ENCODE measurements at regions not wholly inside any gene's neighbourhood (a gene's known extent, or its start where the extent isn't known, plus 50 kb on each side); places are given as distances from the start of the nearest gene placed in this dataset.
A peak's percentile ranks its signal among the peaks of the same experiment; 100 is the strongest.
"Not testable (repeated sequence)": the region's sequence is repeated elsewhere in the genome, so short reads cannot be mapped to it uniquely, and the experiment has no call there.

GRCh38 chr3:35849496-35849895 is 210.2 kb downstream of the ARPP21 start:
- DNase-seq: no peak

DNA sequence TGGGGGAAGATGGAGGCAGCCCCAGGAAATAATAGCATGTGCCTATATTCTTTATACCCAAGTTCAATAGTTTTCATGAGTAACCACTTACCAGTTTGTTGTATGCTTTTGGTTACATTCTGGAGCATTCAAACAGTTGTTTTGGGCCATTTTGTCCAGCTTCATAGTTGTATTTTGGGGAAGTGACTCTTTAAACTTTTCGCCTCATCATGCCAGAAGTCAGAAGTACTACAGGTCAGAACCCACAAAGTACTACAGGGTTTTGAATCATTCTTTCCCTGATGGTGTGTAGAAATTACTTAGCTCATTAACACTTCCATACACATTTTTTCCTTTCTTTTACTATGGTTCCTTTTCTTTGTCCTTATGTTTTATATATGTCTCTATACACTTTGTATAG is 210.6 kb downstream of the ARPP21 start:
- no peak for DNase-seq

- DNase-seq: no peak
Measured at GRCh38 chr3:35857004-35857403, 217.7 kb downstream of the ARPP21 start.

DNA sequence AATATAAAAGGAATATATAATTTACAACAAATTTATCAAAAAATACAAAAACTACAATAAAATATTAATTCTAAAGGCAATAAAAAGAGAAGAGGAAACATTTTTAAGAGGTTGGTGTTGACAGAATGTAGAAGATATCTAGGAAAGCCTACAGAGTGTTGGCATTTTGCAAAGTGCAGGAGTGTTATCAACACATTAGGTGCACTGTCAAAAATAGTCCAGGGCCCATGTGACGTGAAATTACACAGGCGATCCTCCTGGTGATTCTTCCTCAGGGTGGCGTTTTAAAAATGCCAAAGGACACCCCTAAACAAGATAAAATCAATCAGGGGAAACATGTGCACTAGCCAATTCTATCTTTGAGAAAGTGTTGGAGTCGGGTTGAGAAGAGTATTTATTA is 222.7 kb downstream of the ARPP21 start:
- no peak for DNase-seq

- no peak for DNase-seq
Measured at GRCh38 chr3:35864871-35865270, 225.5 kb downstream of the ARPP21 start.

GRCh38 chr3:35867791-35868190 is 228.5 kb downstream of the ARPP21 start:
- DNase-seq: no peak

DNA sequence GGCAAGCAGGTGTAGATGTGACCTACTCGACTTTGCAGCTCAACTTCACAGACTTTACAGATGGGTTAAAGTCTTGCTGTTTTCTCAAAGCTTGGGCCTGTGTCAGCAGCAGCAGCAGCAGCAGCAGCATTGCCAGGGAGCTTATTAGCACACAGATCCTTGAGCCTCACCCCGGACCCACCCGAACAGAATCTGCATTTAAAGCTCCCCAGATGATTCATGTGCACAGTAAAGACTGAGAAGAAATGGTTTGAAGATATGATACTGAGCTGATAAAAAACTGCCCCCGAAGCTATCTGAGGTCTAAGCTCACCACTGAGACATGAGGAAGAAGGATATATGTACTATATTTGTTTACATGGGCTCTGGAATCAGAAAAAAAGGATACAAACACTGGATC is 231.7 kb downstream of the ARPP21 start:
- DNase-seq: no peak

GRCh38 chr3:35883929-35884328 is 244.6 kb downstream of the ARPP21 start:
- DNase-seq: no peak

- DNase-seq: no peak
Measured at GRCh38 chr3:35894735-35895134, 255.4 kb downstream of the ARPP21 start.

DNA sequence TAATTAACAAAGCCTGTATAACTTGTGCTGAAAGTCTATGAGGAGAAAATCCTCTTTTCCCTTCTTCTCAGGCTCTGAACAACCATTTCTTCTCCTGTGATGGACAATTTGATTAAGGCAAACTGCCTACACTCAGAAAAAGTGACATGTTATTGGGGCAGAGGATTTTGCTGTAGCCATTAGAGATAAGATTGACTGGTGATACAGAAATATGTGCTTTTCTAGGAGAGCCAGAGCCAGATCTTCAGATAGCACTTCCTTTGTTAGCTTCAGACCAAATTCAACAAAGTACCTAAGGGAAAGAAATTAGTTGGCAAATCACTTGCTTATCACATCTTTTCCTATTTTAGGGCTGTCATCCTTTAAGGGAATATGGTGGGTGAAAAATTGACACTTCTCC is 259.9 kb downstream of the ARPP21 start:
- no peak for DNase-seq

DNA sequence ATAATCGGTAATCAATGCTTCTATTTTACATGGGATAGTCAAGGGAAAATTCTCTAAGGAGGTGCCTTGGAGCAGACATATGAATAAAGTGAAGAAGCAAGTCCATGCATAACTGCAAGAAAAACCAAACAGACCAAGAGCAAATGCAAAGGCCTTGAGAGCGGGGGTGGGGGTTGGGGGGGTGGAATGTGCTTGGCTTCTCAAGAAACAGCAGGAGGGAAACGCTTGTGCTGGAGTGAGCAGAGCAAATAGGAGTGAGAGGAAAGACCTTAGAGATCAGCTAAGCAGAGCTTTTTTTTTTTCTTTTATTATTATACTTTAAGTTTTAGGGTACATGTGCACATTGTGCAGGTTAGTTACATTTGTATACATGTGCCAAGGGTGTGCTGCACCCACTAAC is 260.8 kb downstream of the ARPP21 start:
- DNase-seq: no peak

DNA sequence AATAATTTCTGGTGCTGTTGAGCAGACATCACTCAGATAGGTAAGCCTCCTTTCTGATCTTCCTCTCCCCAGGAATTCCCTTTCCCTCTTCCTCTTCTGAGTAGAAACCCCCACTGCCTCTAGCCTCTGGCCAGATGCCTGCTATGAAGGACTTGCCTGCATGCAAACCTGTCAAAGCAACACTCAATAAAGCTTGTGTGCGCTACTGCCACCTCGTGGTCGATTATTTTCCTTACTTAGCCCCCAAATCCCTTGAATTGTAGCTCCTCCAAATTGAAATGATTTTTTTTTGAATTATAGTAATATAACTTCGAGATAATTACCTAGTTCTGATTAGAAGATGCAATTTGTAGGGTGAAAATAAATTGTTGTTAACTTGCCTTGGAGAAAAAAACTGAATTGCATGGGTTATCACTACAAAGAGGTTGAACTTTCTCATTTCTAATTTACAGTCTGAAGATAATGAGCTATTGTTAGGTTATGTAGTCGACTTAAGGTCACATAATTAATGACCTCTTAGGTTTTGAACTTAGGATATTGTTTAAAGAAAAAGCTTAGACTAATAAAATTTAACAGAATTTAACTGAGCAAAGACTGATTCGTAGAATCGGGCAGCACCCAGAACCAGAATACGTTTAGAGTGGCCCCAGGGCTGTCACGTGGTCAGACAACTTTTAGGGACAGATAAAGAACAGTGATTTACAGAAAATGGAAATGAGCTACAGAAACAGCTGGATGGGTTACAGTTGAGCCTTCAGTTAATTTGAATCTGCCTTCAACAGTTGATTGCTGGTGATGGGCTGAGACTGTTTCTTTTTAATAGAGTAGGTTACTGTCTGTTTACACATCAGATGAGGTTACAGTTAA is 269.3 kb downstream of the ARPP21 start:
- peak in 2 of 4 experiments; percentile 1 to 8 for DNase-seq

- DNase-seq: no peak
Measured at GRCh38 chr3:35919160-35919559, 279.8 kb downstream of the ARPP21 start.

DNA sequence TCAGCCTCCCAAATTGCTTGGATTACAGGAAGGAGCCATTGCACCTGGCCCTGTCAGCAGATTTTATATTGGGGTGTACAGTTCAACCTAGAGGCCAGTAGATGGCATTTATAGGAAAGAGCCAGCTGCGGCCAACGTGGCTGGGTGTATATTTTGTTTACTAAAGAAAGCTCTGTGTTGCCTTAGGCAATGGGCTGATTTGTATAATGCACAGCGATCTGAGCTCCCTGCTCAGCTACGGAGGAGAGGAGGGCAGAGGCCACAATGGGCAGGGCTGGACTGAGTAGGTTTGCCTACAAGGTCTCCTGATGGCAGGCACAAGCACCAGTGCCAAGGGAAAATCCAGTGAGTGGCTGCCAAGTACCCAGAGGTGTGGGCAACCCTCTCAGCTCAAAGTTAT is 282.4 kb downstream of the ARPP21 start:
- no peak for DNase-seq

DNA sequence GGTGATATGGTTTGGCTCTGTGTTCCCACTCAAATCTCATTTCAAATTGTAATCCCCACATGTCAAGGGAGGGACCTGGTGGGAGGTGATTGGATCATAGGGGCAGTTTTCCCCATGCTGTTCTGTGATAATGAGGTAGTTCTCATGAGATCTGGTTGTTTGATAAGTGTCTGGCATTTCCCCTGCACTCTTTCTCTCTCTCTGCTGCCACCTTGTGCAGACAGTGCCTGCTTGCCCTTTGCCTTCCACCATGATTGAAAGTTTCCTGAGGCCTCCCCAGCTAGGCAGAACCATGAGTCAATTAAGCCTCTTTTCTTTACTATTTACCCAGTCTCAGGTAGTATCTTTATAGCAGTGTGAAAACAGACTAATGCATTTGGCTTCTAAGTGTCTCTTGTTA is 284.7 kb downstream of the ARPP21 start:
- not testable (repeated sequence) for DNase-seq

DNA sequence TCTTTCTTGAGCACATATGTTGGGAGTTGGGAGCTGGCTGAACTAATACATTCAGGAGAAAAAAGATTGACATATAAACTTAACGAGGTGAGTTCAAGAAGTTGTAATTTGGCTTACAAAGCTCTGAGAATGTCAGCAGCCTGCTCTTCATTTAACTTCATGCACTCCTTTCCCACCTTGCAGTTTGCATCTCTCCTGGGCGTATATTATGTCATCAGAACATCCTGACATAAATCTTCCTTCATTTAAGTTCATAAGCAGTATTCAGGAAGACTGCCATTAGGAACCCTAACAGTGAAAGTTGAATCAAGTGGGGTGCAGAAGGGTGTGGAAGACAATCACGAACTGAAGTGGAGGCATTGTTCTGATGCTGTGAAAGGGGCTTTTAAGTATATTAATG is 288.1 kb downstream of the ARPP21 start:
- DNase-seq: no peak

GRCh38 chr3:35929158-35929557 is 289.8 kb downstream of the ARPP21 start:
- DNase-seq: no peak

GRCh38 chr3:35931867-35932266 is 292.5 kb downstream of the ARPP21 start:
- no peak for DNase-seq

DNA sequence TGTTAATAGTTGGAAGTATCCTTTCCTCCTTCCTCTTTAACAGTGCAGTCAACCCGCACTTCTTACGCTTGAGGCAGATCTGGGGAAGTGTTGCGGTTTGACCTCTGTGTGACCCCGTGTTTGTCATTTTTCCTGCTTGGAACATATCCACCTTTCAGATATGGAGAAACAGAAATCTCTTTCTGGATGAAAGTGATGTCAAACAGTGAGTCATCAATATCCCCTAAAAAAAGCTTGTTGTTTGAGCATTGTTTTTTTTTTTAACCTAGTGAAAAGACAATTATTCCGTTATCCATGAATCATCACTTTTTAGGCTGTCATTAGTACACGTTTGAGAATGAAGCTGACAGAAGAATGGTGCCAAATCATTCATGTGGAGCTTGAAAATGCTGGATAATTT is 293.7 kb downstream of the ARPP21 start:
- no peak for DNase-seq

GRCh38 chr3:35936571-35936970 is 297.2 kb downstream of the ARPP21 start:
- DNase-seq: no peak

GRCh38 chr3:35944926-35945710 is 305.8 kb downstream of the ARPP21 start:
- no peak for DNase-seq

DNA sequence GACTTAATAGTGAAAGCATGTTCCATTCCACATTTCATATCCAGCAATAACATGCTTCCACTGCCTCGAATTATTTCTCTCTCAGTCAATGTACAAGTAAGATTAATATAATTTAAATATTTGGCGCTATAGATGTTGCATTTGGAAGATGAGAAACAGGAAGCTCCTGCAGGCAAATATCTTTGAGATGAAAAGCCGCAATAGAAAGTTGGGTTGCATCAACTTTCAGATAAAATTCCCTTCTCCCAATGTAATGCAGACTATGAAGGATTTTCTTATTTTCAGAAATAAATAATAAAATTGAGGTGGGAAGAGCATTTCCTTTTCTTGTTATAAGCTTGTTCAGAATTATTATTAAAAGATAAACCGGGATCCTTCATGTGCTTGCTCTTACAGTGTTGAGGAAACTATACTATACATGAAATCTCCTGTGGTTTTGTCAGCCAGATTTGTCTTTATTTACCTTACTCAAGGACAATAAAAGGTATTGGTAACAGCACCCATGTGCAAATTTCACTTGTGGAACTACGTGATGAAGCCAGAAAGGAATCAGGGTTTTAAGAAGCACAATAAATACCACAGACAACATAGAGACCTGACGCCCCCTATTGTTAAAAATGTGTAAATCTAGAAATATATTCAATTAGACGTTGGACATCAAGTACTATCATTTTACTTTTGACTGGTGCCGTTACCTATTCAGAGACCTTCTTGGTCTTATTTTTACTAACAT is 307.0 kb downstream of the ARPP21 start:
- DNase-seq: no peak

DNA sequence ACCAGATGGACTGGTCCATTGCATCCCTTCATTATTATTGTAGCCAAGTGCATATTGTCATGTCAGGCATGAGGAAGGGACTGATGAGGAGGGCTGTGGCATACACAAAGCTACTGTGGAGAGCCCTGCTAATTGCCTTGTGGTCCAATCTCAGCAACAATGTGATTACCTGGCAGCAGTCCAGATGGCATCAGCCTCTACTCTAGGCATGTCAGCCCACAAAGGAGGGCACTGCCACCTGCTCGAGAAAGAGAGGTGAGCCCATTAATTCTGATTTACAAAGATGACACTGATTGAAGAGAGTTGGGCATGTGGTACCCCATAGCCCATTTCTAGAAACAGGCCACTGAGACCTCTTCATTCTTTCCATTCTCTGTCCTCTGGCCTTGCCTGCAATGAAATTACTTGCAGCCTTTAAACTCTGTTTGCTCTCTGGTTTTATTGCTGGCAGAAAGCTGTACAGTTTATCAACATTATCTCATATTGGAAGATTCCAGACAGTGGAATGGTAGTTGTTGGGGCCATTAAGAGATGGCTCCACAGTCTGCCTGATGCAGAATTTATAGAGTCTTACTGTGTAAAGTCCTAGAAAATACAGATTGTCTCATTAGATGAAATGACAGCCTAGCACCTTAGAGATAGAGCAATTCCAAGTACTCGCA is 307.7 kb downstream of the ARPP21 start:
- DNase-seq: no peak
